ENCODE measurements at regions not wholly inside any gene's neighbourhood (a gene's known extent, or its start where the extent isn't known, plus 50 kb on each side); places are given as distances from the start of the nearest gene placed in this dataset.

- TF ChIP-seq POLR2AphosphoS5 (IDR thresholded peaks at IDR 0.05; ENCODE audit: borderline replicate concordance, low read depth, low read length) (no peak), EZH2 (IDR thresholded peaks at IDR 0.05) (no peak)
These were observed 180.8 kb downstream of the RAB11FIP2 start for GRCh38 chr10:117865945-117866344.
